ENCODE measurements at regions not wholly inside any gene's neighbourhood (a gene's known extent, or its start where the extent isn't known, plus 50 kb on each side); places are given as distances from the start of the nearest gene placed in this dataset.
"Not testable (repeated sequence)": the region's sequence is repeated elsewhere in the genome, so short reads cannot be mapped to it uniquely, and the experiment has no call there.

DNA sequence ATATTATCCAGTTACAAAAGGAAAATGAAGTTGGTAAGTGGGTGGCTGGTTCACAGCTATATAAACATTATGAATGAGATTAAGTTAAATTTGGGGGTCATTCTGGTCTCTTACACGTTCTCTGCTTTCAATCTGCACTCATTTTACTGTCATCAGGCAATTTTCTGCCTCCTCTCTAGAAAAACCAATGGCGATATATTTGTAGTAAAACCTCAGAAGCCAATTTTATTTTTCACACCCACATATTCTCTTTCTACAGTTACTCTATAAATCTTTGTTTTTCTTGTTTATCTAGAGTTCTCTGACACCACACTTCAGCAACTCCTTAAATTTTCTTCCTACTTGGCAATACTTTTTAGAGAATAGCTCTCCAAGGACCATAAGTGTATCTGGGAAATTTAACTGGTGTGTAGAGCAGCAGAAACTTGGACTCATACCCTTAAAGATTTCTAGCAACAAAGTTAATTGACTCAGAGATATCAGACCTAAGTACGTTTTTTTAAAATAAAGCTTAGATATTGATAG is 926.9 kb downstream of the TMTC2 start:
- H3K27ac ChIP-seq = no peak overlapping the region
- DNase-seq (ENCODE audit: low spot score in 2 of 2) = no peak
- intact Hi-C loops (cut with DNase I) = no loop called here
- H3K4me1 ChIP-seq = no peaks in the 10 kb centered on the region
- no peak for TF ChIP-seq CTCF (IDR thresholded peaks at IDR 0.05)
- no peaks in the 10 kb centered on the region for H3K27me3 ChIP-seq
- no peak overlapping the region for H3K4me3 ChIP-seq
- H3K9me3 ChIP-seq = no peaks in the 10 kb centered on the region
- no peaks in the 10 kb centered on the region for H3K36me3 ChIP-seq

DNA sequence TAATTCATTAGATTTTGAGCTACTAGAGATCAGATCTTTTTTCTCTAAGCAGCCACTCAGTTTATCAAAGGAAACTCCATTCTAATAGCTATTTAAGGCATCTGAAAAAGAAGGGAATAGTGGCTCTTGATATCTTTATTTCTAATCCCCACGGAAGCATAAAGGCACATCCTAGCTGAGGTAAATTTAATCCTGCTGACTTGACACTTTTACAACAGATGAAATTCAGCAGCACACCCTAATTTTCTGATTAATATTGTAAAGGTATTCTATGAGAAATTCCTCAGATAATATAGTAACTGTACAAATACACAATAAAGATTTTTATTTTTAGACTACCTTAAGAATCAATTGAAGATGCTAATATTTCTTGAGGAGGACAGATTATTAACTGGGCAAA is 916.4 kb downstream of the TMTC2 start:
- TF ChIP-seq CTCF (IDR thresholded peaks at IDR 0.05) = no peak
- DNase-seq (ENCODE audit: low spot score in 2 of 2) = no peak
- H3K27me3 ChIP-seq = no peaks in the 10 kb centered on the region
- peaks cover 0 to 7% of the 10 kb centered on the region in 2 donors for H3K9me3 ChIP-seq
- H3K36me3 ChIP-seq = no peaks in the 10 kb centered on the region
- intact Hi-C loops (cut with DNase I) = no loop called here
- no peak overlapping the region for H3K27ac ChIP-seq
- no peak overlapping the region for H3K4me3 ChIP-seq
- no peaks in the 10 kb centered on the region for H3K4me1 ChIP-seq

- no peak for DNase-seq (ENCODE audit: low spot score in 2 of 2)
- H3K4me3 ChIP-seq = no peak overlapping the region
- intact Hi-C loops (cut with DNase I) = no loop called here
- H3K27me3 ChIP-seq = no peaks in the 10 kb centered on the region
- H3K27ac ChIP-seq = no peak overlapping the region
- H3K36me3 ChIP-seq = no peaks in the 10 kb centered on the region
- no peaks in the 10 kb centered on the region for H3K4me1 ChIP-seq
- no peaks in the 10 kb centered on the region for H3K9me3 ChIP-seq
- TF ChIP-seq CTCF (IDR thresholded peaks at IDR 0.05) = no peak
Observed at GRCh38 chr12:83575326-83575725, 888.6 kb downstream of the TMTC2 start.

- no peak for DNase-seq (ENCODE audit: low spot score in 2 of 2)
- H3K27me3 ChIP-seq = no peaks in the 10 kb centered on the region
- intact Hi-C loops (cut with DNase I) = no loop called here
- no peak overlapping the region for H3K27ac ChIP-seq
- no peaks in the 10 kb centered on the region for H3K4me1 ChIP-seq
- H3K9me3 ChIP-seq = no peaks in the 10 kb centered on the region
- no peaks in the 10 kb centered on the region for H3K36me3 ChIP-seq
- H3K4me3 ChIP-seq = no peak overlapping the region
- no peak for TF ChIP-seq CTCF (IDR thresholded peaks at IDR 0.05)
Observed at GRCh38 chr12:83574142-83574541, 887.4 kb downstream of the TMTC2 start.

DNA sequence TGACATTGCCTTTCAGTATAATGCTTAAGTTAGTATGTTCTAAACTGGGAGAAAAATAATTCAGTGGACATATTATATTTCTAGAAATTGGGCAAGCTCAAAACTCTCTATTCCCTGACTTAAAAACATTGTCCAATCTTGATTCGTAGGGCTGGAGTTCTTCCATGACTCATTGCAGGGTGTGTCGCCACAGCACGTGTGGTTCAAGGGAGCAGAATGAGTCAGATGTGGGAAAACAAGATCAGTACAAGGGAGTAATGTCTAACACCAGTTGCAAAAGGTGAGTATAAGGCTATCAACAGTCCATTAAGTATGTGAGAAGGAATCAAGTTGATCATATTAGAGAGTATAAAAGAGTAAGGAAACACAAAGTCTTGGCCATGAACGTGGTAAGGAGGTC is 887.0 kb downstream of the TMTC2 start:
- DNase-seq (ENCODE audit: low spot score in 2 of 2) = no peak
- Histone ChIP-seq H3K4me1 (no peaks in the 10 kb centered on the region), H3K27me3 (no peaks in the 10 kb centered on the region), H3K4me3 (no peak overlapping the region), H3K36me3 (no peaks in the 10 kb centered on the region), H3K9me3 (no peaks in the 10 kb centered on the region), H3K27ac (no peak overlapping the region)
- TF ChIP-seq CTCF (IDR thresholded peaks at IDR 0.05) = no peak
- intact Hi-C loops (cut with DNase I) = no loop called here

DNA sequence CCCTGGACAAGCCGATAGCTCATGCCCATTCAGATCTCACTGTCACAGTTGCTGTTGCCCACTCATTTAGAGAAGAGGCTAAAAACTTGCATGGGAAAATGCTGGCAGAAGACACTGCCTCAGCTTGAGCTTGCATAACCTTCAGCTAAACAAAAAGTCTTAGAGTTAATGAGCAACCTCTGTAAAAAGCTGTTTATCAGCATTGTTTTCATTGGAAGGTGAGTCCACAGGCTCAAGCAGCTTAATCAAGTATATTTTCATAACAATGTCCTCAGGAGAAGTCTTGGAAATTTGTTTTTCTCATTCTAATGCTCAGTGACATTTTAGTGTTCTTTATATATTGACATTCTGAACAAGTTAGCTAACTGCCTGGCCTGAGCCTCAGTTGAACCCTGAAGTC is 872.9 kb downstream of the TMTC2 start:
- H3K36me3 ChIP-seq = no peaks in the 10 kb centered on the region
- H3K4me1 ChIP-seq = no peaks in the 10 kb centered on the region
- no peaks in the 10 kb centered on the region for H3K27me3 ChIP-seq
- DNase-seq (ENCODE audit: low spot score in 2 of 2) = no peak
- intact Hi-C loops (cut with DNase I) = no loop called here
- no peaks in the 10 kb centered on the region for H3K9me3 ChIP-seq
- no peak for TF ChIP-seq CTCF (IDR thresholded peaks at IDR 0.05)
- no peak overlapping the region for H3K4me3 ChIP-seq
- no peak overlapping the region for H3K27ac ChIP-seq

- DNase-seq (ENCODE audit: low spot score in 2 of 2); H3K4me3 ChIP-seq; H3K4me1 ChIP-seq; H3K36me3 ChIP-seq; intact Hi-C loops (cut with DNase I); H3K9me3 ChIP-seq; H3K27ac ChIP-seq; H3K27me3 ChIP-seq: not testable (repeated sequence)
Observed at GRCh38 chr12:83556040-83556439, 869.3 kb downstream of the TMTC2 start.

All from ascending aorta (tissue), 2 donors.